Brain microvascular endothelial cell (primary cell): ENCODE measurements at regions not wholly inside any gene's neighbourhood (a gene's known extent, or its start where the extent isn't known, plus 50 kb on each side); places are given as distances from the start of the nearest gene placed in this dataset.

ENCODE experiments used
- DNase-seq: peaks from one replicate; pipeline ENCODE4 v3.0.0-alpha.2; 2020
- H3K27ac ChIP-seq: fragments of 250-450 bp; sonication (Bioruptor Pico); 2 replicates; pipeline ENCODE4 v1.5.1; 2020; ENCODE audit warnings: mild to moderate bottlenecking, moderate library complexity
- H3K27me3 ChIP-seq: fragments of 250-450 bp; sonication (Bioruptor Pico); replicated peaks from 2 replicates; pipeline ENCODE4 v1.5.1; 2020; ENCODE audit warnings: mild to moderate bottlenecking
- H3K36me3 ChIP-seq: fragments of 250-450 bp; sonication (Bioruptor Pico); replicated peaks from 2 replicates; pipeline ENCODE4 v1.5.1; 2020; ENCODE audit warnings: mild to moderate bottlenecking
- H3K4me3 ChIP-seq: 2 replicates; pipeline ENCODE4 v1.5.1; 2011; ENCODE audit warnings: low read depth, mild to moderate bottlenecking, control low read depth, low read length, moderate library complexity
- CTCF ChIP-seq: IDR thresholded peaks from 2 replicates; pipeline ENCODE4 v1.5.1; 2011; ENCODE audit warnings: low read depth, mild to moderate bottlenecking, moderate library complexity, low read length, control low read depth, inconsistent platforms; ENCODE audit errors: missing control alignments
- in situ Hi-C: cut with HindIII; loops from 2 replicates; pipeline ENCODE4 v1.10.0; 2017; ENCODE audit warnings: low sequenced_read_pairs, low pct_ligation_motif_present

GRCh38 chr3:23108451-23109057 is 94.6 kb upstream of the UBE2E2 start:
- no peaks in the 10 kb centered on the region for H3K27me3 ChIP-seq
- no peak overlapping the region for H3K4me3 ChIP-seq
- DNase-seq: no peak
- no peaks in the 10 kb centered on the region for H3K36me3 ChIP-seq
- in situ Hi-C loops: no loop called here
- no peak overlapping the region for H3K27ac ChIP-seq
- TF ChIP-seq CTCF: no peak

- no peaks in the 10 kb centered on the region for H3K36me3 ChIP-seq
- no peak overlapping the region for H3K4me3 ChIP-seq
- in situ Hi-C loops: no loop called here
- no peak for DNase-seq
- no peaks in the 10 kb centered on the region for H3K27me3 ChIP-seq
- TF ChIP-seq CTCF: no peak
- H3K27ac ChIP-seq: no peak overlapping the region
These were observed 91.8 kb upstream of the UBE2E2 start for GRCh38 chr3:23111286-23111685.

GRCh38 chr3:23111797-23112196 is 91.3 kb upstream of the UBE2E2 start:
- in situ Hi-C loops: no loop called here
- no peak for TF ChIP-seq CTCF
- DNase-seq: no peak

GRCh38 chr3:23112491-23112890 is 90.6 kb upstream of the UBE2E2 start:
- H3K36me3 ChIP-seq: no peaks in the 10 kb centered on the region
- no peaks in the 10 kb centered on the region for H3K27me3 ChIP-seq
- DNase-seq: no peak
- no peak for TF ChIP-seq CTCF
- H3K27ac ChIP-seq: no peak overlapping the region
- no peak overlapping the region for H3K4me3 ChIP-seq
- in situ Hi-C loops: no loop called here

More at GRCh38 chr3:23111797-23112196, 91.3 kb upstream of the UBE2E2 start:
- H3K27me3 ChIP-seq: no peaks in the 10 kb centered on the region
- H3K36me3 ChIP-seq: no peaks in the 10 kb centered on the region
- H3K27ac ChIP-seq: no peak overlapping the region
- H3K4me3 ChIP-seq: no peak overlapping the region

- in situ Hi-C loops: no loop called here
- TF ChIP-seq CTCF: no peak
- Histone ChIP-seq H3K36me3 (no peaks in the 10 kb centered on the region), H3K27ac (no peak overlapping the region), H3K27me3 (no peaks in the 10 kb centered on the region), H3K4me3 (no peak overlapping the region)
- peak; percentile 24 for DNase-seq
These were observed 89.5 kb upstream of the UBE2E2 start for GRCh38 chr3:23113455-23114171.
